GM15510 (cell line): ENCODE measurements at regions not wholly inside any gene's neighbourhood (a gene's known extent, or its start where the extent isn't known, plus 50 kb on each side); places are given as distances from the start of the nearest gene placed in this dataset.

Experiments
- POLR2A ChIP-seq: IDR thresholded peaks from 3 replicates; pipeline ENCODE4 v1.6.1; 2011; ENCODE audit warnings: borderline replicate concordance; ENCODE audit not compliant: insufficient read length; ENCODE audit errors: extremely low read depth

- TF ChIP-seq POLR2A = no peak
Observed at GRCh38 chr6:113464536-113464935, 392.6 kb upstream of the MARCKS start.

GRCh38 chr6:113464960-113465359, 392.2 kb upstream of the MARCKS start:
- TF ChIP-seq POLR2A = no peak

GRCh38 chr6:113466526-113466925, 390.6 kb upstream of the MARCKS start:
- TF ChIP-seq POLR2A = no peak

GRCh38 chr6:113475392-113475791, 381.8 kb upstream of the MARCKS start:
- no peak for TF ChIP-seq POLR2A

GRCh38 chr6:113476937-113477839, 380.0 kb upstream of the MARCKS start:
- no peak for TF ChIP-seq POLR2A

GRCh38 chr6:113480616-113481015, 376.5 kb upstream of the MARCKS start:
- TF ChIP-seq POLR2A = no peak

- no peak for TF ChIP-seq POLR2A
Observed at GRCh38 chr6:113481458-113481857, 375.7 kb upstream of the MARCKS start.

GRCh38 chr6:113481910-113482309, 375.2 kb upstream of the MARCKS start:
- no peak for TF ChIP-seq POLR2A

GRCh38 chr6:113482771-113483170, 374.4 kb upstream of the MARCKS start:
- no peak for TF ChIP-seq POLR2A

- no peak for TF ChIP-seq POLR2A
Observed at GRCh38 chr6:113486199-113486598, 370.9 kb upstream of the MARCKS start.

GRCh38 chr6:113487489-113488058, 369.6 kb upstream of the MARCKS start:
- TF ChIP-seq POLR2A = no peak

- TF ChIP-seq POLR2A = no peak
Observed at GRCh38 chr6:113488061-113488460, 369.1 kb upstream of the MARCKS start.

GRCh38 chr6:113488812-113489685, 368.1 kb upstream of the MARCKS start:
- TF ChIP-seq POLR2A = no peak

- TF ChIP-seq POLR2A = no peak
Observed at GRCh38 chr6:113489952-113490746, 367.0 kb upstream of the MARCKS start.
